ENCODE measurements at regions not wholly inside any gene's neighbourhood (a gene's known extent, or its start where the extent isn't known, plus 50 kb on each side); places are given as distances from the start of the nearest gene placed in this dataset.

GRCh38 chr2:150307258-150307657 lies 180.2 kb downstream of the RND3 start:
- H3K27ac ChIP-seq (ENCODE audit: extremely low read depth, low read depth, low read length): no peak overlapping the region
- no peaks in the 10 kb centered on the region for H3K27me3 ChIP-seq (ENCODE audit: control insufficient read depth in 2 of 2, insufficient read depth in 2 of 2, low read length in 2 of 2)
- no peak overlapping the region for H3K4me3 ChIP-seq
- H4K20me1 ChIP-seq (replicated peaks; ENCODE audit: control insufficient read depth, insufficient read depth, low read length): no peaks in the 10 kb centered on the region
- WGBS (ENCODE audit: insufficient coverage, low coverage, missing lambda C conversion rate): 0% methylated on average over 1 of the region's 1 CpG
- POLR2A ChIA-PET: no interaction called here
- H3K79me2 ChIP-seq (ENCODE audit: control insufficient read depth, insufficient read depth, low read length): no peaks in the 10 kb centered on the region
- in situ Hi-C loops (cut with MboI) (no loop called here), intact Hi-C loops (cut with micrococcal nuclease) (no loop called here)
- no peaks in the 10 kb centered on the region for H3K36me3 ChIP-seq (ENCODE audit: control insufficient read depth, insufficient read depth, low read length)
- no peaks in the 10 kb centered on the region for H3K9me1 ChIP-seq (ENCODE audit: control insufficient read depth, insufficient read depth, low read length)
- no peak overlapping the region for H3K4me2 ChIP-seq (ENCODE audit: insufficient read depth, low read length)
- H3K9me3 ChIP-seq (replicated peaks; ENCODE audit: control insufficient read depth, insufficient read depth, low read depth, low read length): peaks cover 5% of the 10 kb centered on the region; the same call in 1 of the 2 replicates
- no peak overlapping the region for H2AFZ ChIP-seq (ENCODE audit: low read depth, low read length)
- ATAC-seq: no peak
- DNase-seq (ENCODE audit: extremely low read depth in 1 of 4, low spot score in 3 of 4): no peak
- no TSS peak for BruUV-seq (replicated peaks)
- CTCF ChIA-PET (ENCODE audit: low intra/inter-chr PET ratio): no interaction called here
- no peak for TF ChIP-seq SRSF3 (IDR thresholded peaks at IDR 0.05; ENCODE audit: insufficient read depth, low read length)
- TF ChIP-seq ZFP30 (CRISPR knock-in tag; IDR thresholded peaks at IDR 0.05; ENCODE audit: borderline replicate concordance): no peak
- TF ChIP-seq GTF2F1 (IDR thresholded peaks at IDR 0.05; ENCODE audit: low read depth, low read length): no peak
- no peak for TF ChIP-seq CBX3 (IDR thresholded peaks at IDR 0.05; ENCODE audit: borderline replicate concordance in 1 of 2, low read length in 2 of 2)
- TF ChIP-seq ZNF436 (CRISPR knock-in tag; IDR thresholded peaks at IDR 0.05): no peak
- H3K4me1 ChIP-seq (replicated peaks in 1 of 2; ENCODE audit: control insufficient read depth in 2 of 2, insufficient read depth in 2 of 2, low read length in 2 of 2): no peaks in the 10 kb centered on the region
- H3K9ac ChIP-seq (ENCODE audit: insufficient read depth in 1 of 2, low read depth in 2 of 2, low read length in 2 of 2): no peak overlapping the region
- no peak for FAIRE-seq

DNA sequence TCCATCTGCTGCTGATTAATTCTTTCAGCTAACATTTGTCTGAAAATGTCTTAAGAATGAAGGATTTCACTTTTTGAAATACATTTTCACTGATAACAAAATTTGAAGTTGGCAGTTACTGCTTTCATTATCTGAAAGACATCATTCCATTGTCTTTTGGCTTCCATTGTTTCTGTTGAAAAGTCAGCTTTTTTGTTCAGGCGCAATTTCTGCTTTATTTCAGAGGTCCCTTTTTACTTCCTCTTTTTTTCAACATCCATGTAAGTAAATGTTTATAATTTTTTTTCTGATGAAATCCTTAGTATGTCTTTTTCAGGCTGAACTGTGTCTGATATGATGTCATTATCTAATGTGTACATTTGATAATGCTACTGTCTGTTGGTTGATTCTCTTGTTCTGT lies 184.2 kb downstream of the RND3 start:
- no peak overlapping the region for H3K27ac ChIP-seq (ENCODE audit: extremely low read depth, low read depth, low read length)
- TF ChIP-seq TBL1XR1 (IDR thresholded peaks at IDR 0.05; ENCODE audit: low read length in 2 of 2) (no peak), CBX3 (IDR thresholded peaks at IDR 0.05; ENCODE audit: borderline replicate concordance in 1 of 2, low read length in 2 of 2) (peak in 1 of 2 experiments; percentile 75; a peak in 1 of 3 replicates), TRIM28 (IDR thresholded peaks at IDR 0.05) (peak; percentile 65), MCM5 (IDR thresholded peaks at IDR 0.05; ENCODE audit: low read depth) (no peak), NONO (IDR thresholded peaks at IDR 0.05; ENCODE audit: low read depth in 2 of 2, low read length in 1 of 2) (no peak), GATAD2A (IDR thresholded peaks at IDR 0.05) (no peak), CBX5 (IDR thresholded peaks at IDR 0.05; ENCODE audit: borderline replicate concordance, low read depth) (peak; percentile 80)
- intact Hi-C loops (cut with micrococcal nuclease): no loop called here
- WGBS (ENCODE audit: insufficient coverage, low coverage, missing lambda C conversion rate): 0% methylated on average over 1 of the region's 1 CpG
- H3K36me3 ChIP-seq (ENCODE audit: control insufficient read depth, insufficient read depth, low read length): no peaks in the 10 kb centered on the region
- H3K79me2 ChIP-seq (ENCODE audit: control insufficient read depth, insufficient read depth, low read length): no peaks in the 10 kb centered on the region
- no peak overlapping the region for H3K9ac ChIP-seq (ENCODE audit: insufficient read depth in 1 of 2, low read depth in 2 of 2, low read length in 2 of 2)
- ChIA-PET POLR2A (no interaction called here), CTCF (ENCODE audit: low intra/inter-chr PET ratio) (no interaction called here)
- in situ Hi-C loops (cut with MboI): no loop called here
- H4K20me1 ChIP-seq (replicated peaks; ENCODE audit: control insufficient read depth, insufficient read depth, low read length): no peaks in the 10 kb centered on the region
- no peak overlapping the region for H2AFZ ChIP-seq (ENCODE audit: low read depth, low read length)
- no peaks in the 10 kb centered on the region for H3K27me3 ChIP-seq (ENCODE audit: control insufficient read depth in 2 of 2, insufficient read depth in 2 of 2, low read length in 2 of 2)
- ATAC-seq (no peak), DNase-seq (ENCODE audit: extremely low read depth in 1 of 4, low spot score in 3 of 4) (no peak), FAIRE-seq (no peak)
- no peaks in the 10 kb centered on the region for H3K4me1 ChIP-seq (replicated peaks in 1 of 2; ENCODE audit: control insufficient read depth in 2 of 2, insufficient read depth in 2 of 2, low read length in 2 of 2)
- H3K9me3 ChIP-seq (replicated peaks; ENCODE audit: control insufficient read depth, insufficient read depth, low read depth, low read length): 0 out of 2 replicates have a peak, but pooled peaks cover 2% of the 10 kb centered on the region
- no peak overlapping the region for H3K4me2 ChIP-seq (ENCODE audit: insufficient read depth, low read length)
- no peak overlapping the region for H3K4me3 ChIP-seq
- BruUV-seq (replicated peaks): no TSS peak
- H3K9me1 ChIP-seq (ENCODE audit: control insufficient read depth, insufficient read depth, low read length): no peaks in the 10 kb centered on the region

Data from K562 (cell line).